Stomach smooth muscle (tissue), 2 donors: ENCODE measurements at regions not wholly inside any gene's neighbourhood (a gene's known extent, or its start where the extent isn't known, plus 50 kb on each side); places are given as distances from the start of the nearest gene placed in this dataset.
"Not testable (repeated sequence)": the region's sequence is repeated elsewhere in the genome, so short reads cannot be mapped to it uniquely, and the experiment has no call there.

Experiments
- H3K27ac ChIP-seq: one replicate; pipeline ENCODE4 v1.7.0; 2013; ENCODE audit warnings: mild to moderate bottlenecking, low read length, inconsistent platforms
- H3K27me3 ChIP-seq, 2 donors: one replicate each; pipeline ENCODE4 v1.7.0; 2013; ENCODE audit warnings: low read length in 2 of 2; ENCODE audit not compliant: insufficient read depth in 2 of 2, control insufficient read depth in 1 of 2
- H3K36me3 ChIP-seq, 2 donors: one replicate each; pipeline ENCODE4 v1.7.0; 2013; ENCODE audit warnings: low read length in 2 of 2; ENCODE audit not compliant: control insufficient read depth in 2 of 2, insufficient read depth in 2 of 2
- H3K4me1 ChIP-seq: one replicate; pipeline ENCODE4 v1.7.0; 2013; ENCODE audit warnings: low read length; ENCODE audit not compliant: control insufficient read depth, insufficient read depth
- H3K4me3 ChIP-seq, 2 donors: one replicate each; pipeline ENCODE4 v1.7.0; 2013; ENCODE audit warnings: low read length in 2 of 2
- H3K9ac ChIP-seq, 2 donors: one replicate each; pipeline ENCODE4 v1.7.0; 2013; ENCODE audit warnings: low read length in 2 of 2, mild to moderate bottlenecking in 1 of 2
- H3K9me3 ChIP-seq, 2 donors: one replicate each; pipeline ENCODE4 v1.7.0; 2013; ENCODE audit warnings: low read length in 2 of 2; ENCODE audit not compliant: control insufficient read depth in 2 of 2
- donor health status: healthy.
- donor health status: Pancreatic carcinoma.

DNA sequence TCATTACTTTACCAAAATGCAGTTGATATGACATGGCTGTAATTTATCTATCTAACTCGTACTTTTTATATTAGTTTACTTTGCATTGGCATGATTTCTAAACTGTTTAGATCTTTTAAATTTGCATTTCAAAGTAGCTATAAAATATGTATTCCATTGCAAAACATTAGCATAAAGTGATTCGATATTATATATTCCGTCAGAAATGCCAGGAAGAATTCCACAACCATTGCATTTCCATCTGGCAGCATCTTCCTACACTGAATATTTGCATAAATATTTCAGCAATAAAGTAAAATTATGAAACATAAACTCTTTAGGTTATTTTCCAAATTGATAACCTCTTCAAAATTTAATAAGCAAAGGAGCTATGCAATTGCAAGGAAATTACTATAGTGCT, 546.6 kb downstream of the MFSD1 start:
- Histone ChIP-seq H3K4me3 (no peak overlapping the region), H3K27me3 (no peaks in the 10 kb centered on the region)

DNA sequence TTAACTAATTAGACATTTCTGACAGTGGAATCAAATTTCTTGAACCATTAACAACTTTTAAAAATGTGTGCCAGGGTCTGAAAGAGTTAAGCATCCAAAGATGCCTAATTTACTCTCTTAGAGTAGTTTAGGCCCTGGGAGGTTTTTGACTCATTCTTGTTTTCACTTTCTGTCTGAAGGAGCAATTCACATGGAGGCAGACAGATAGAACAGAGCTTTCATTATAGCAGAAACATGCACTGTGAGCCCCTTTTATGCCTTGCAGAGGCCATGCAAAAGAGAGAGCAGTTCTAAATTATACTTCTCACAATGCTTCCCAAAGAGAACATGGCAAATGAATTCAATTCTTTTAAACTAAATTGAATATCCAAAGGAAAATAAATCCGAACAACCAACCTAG, 554.8 kb downstream of the MFSD1 start:
- no peak overlapping the region for H3K27ac ChIP-seq
- no peaks in the 10 kb centered on the region for H3K36me3 ChIP-seq

More for the DNA sequence above, 546.6 kb downstream of the MFSD1 start:
- Histone ChIP-seq H3K9me3 (no peaks in the 10 kb centered on the region), H3K4me1 (no peaks in the 10 kb centered on the region), H3K9ac (no peak overlapping the region), H3K36me3 (no peaks in the 10 kb centered on the region), H3K27ac (no peak overlapping the region)

DNA sequence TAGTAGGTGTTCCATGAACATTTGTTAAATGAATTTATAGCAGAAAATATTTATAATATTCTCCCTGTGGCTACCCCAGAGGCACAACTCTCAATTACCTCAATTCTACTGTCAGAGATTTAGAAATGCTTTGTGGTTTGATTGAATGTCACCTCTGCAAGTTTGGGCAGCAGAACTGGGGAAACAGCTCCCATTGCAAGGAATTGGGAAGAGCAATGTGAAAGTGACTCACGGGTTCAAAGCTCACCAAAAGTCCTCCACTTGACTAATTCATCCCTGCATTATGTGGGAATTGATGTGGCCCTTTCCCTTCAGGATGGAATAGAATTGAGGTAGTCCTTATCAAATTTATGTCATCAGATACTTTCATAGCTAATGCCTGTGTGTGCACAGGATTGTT, 562.7 kb downstream of the MFSD1 start:
- H3K4me1 ChIP-seq: no peaks in the 10 kb centered on the region

More for the DNA sequence above, 554.8 kb downstream of the MFSD1 start:
- Histone ChIP-seq H3K9ac (no peak overlapping the region), H3K27me3 (no peaks in the 10 kb centered on the region), H3K9me3 (no peaks in the 10 kb centered on the region), H3K4me3 (no peak overlapping the region), H3K4me1 (no peaks in the 10 kb centered on the region)

DNA sequence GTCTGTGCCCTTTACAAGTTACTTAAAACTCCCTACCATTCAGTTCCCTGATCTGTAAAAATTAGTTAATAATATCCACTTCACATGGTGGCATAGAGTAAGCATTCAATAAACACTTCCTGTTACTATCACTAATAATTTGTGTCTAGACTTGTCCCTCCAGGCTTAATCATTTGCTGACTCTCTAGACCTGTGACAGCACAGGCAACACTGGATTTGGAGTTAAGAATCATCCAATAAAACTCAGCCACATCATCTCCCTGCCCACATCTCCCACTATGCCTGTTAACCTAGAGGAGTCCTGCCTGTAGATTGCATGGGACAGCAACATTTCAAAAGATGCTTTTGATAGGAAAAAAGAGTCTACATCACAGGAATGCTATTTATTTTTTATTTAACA, 564.6 kb downstream of the MFSD1 start:
- no peaks in the 10 kb centered on the region for H3K36me3 ChIP-seq
- H3K9me3 ChIP-seq: peaks cover 0 to 5% of the 10 kb centered on the region in 2 donors
- no peaks in the 10 kb centered on the region for H3K27me3 ChIP-seq
- H3K27ac ChIP-seq: no peak overlapping the region
- no peaks in the 10 kb centered on the region for H3K4me1 ChIP-seq
- no peak overlapping the region for H3K4me3 ChIP-seq
- H3K9ac ChIP-seq: no peak overlapping the region

More for the DNA sequence above, 562.7 kb downstream of the MFSD1 start:
- no peak overlapping the region for H3K9ac ChIP-seq
- H3K9me3 ChIP-seq: no peaks in the 10 kb centered on the region
- no peak overlapping the region for H3K4me3 ChIP-seq
- no peaks in the 10 kb centered on the region for H3K27me3 ChIP-seq
- no peak overlapping the region for H3K27ac ChIP-seq
- no peaks in the 10 kb centered on the region for H3K36me3 ChIP-seq

DNA sequence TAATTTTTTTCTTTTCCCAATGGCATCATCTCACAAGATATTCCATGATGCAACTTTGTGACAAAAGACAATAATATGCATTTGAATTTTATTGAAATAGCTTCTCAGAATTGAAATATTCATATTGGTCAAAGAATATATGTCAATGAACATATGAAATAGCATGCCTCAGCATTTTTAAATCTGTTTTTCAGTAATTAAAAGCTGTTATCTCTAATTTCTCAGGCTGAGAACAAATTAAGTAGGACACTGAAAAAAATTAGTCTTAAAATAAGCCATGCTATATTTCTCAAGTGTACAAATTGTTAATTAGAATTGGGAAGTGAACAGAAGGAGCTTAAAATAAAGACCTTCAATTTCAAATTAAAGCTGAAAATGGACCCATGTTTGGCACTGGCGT, 570.1 kb downstream of the MFSD1 start:
- no peak overlapping the region for H3K4me3 ChIP-seq
- no peaks in the 10 kb centered on the region for H3K4me1 ChIP-seq
- H3K9ac ChIP-seq: no peak overlapping the region
- no peaks in the 10 kb centered on the region for H3K36me3 ChIP-seq
- H3K27ac ChIP-seq: no peak overlapping the region
- H3K27me3 ChIP-seq: no peaks in the 10 kb centered on the region
- peaks cover 0 to 5% of the 10 kb centered on the region in 2 donors for H3K9me3 ChIP-seq

DNA sequence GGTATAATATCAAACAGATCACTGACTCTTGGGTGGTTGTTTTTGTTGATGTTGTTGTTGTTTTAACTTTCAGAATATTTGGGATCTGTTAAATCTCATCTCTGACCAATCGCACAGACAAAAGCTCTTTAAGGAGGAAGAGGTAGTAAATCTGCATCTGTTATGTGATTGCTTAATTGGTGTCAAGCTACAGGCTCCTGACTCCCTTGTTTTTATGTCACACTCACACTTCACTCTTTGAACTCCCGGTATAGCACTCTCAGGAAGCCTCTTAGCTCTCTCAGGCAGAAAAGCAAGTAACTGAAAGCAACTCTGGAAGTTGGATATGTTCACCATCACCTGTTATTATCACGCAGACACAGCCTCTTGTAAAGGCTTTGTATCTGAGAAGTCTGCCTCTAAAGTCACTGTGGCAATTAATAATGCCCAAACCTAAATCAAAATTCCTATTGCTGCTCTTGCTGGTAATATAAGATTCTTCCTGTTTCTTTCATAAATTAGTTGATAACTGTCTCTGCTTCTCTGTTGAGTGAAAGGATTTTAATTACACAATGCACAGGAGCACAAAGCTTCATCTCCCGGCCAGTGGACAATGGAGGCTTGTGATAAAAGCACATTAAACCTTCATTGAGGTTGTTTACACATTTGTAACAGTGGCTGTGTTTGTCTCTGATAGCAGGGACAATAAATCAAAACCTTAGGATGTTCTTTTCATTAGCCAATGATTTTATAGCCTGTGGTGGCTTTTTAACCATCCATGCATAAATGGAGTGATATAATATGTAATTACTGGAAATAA, 576.7 kb downstream of the MFSD1 start:
- Histone ChIP-seq H3K36me3 (no peaks in the 10 kb centered on the region), H3K27me3 (no peaks in the 10 kb centered on the region), H3K4me1 (no peaks in the 10 kb centered on the region), H3K4me3 (no peak overlapping the region), H3K9me3 (no peaks in the 10 kb centered on the region), H3K27ac (no peak overlapping the region), H3K9ac (no peak overlapping the region)

DNA sequence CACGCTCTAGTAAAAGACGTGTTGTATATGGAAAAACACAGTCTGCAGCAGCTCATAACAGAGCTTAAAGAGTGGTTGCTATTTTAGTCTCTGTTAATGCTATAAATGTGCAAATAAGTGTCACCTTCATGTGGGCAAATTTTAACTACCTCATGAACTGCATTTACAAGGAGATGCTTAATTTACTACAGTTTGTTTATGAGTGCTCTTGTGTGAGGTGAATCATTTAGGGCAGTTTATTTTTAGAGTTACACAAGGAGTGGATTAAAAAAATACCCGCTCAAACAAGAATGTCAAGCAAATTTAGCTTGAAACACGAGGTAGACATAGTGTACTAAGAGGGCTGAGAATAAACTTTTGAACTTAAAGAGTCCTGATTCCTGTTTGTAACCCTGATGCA, 579.0 kb downstream of the MFSD1 start:
- Histone ChIP-seq H3K27ac (no peak overlapping the region), H3K9me3 (no peaks in the 10 kb centered on the region), H3K36me3 (no peaks in the 10 kb centered on the region), H3K27me3 (no peaks in the 10 kb centered on the region), H3K4me3 (no peak overlapping the region), H3K9ac (no peak overlapping the region), H3K4me1 (no peaks in the 10 kb centered on the region)

DNA sequence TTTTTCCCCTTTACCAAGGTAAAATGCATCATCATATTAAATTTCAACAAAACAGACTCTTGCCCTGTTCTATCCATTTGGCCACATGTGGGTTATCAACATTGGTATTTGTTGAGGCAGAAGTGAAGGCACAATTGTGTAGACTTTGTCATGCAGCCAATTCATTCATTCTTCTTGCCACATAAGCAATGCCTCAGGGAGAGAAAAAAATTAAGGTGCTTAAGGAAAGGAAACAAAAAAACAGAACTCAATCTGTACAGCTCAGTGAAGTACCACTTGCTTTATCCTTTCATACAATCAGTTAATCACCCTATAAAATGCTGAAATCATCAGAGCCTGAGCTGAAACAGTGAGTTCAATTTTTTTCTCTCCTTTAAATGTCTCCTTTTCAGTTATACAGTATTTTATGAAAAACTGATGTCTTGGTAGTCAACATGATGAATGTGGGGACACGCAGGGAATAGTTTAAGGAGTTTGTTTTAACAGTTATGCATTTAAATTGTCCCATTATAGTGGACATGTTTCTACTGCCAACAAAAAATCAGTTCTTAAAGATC, 588.9 kb downstream of the MFSD1 start:
- no peaks in the 10 kb centered on the region for H3K36me3 ChIP-seq
- no peaks in the 10 kb centered on the region for H3K27me3 ChIP-seq
- no peak overlapping the region for H3K4me3 ChIP-seq
- peaks cover 0 to 2% of the 10 kb centered on the region in 2 donors for H3K9me3 ChIP-seq
- no peak overlapping the region for H3K27ac ChIP-seq
- H3K9ac ChIP-seq: no peak overlapping the region
- H3K4me1 ChIP-seq: no peaks in the 10 kb centered on the region

DNA sequence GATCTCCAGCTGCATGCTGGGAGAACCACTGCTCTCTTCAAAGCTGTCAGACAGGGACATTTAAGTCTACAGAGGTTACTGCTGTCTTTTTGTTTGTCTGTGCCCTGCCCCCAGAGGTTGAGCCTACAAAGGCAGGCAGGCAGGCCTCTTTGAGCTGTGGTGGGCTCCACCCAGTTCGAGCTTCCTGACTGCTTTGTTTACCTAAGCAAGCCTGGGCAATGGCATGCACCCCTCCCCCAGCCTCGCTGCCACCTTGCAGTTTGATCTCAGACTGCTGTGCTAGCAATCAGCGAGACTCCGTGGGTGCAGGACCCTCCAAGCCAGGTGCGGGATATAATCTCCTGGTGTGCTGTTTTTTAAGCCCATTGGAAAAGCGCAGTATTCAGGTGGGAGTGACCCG, 591.0 kb upstream of the IL12A start:
- not testable (repeated sequence) for H3K9ac ChIP-seq, H3K9me3 ChIP-seq, H3K4me3 ChIP-seq, H3K36me3 ChIP-seq, H3K4me1 ChIP-seq, H3K27ac ChIP-seq, H3K27me3 ChIP-seq

DNA sequence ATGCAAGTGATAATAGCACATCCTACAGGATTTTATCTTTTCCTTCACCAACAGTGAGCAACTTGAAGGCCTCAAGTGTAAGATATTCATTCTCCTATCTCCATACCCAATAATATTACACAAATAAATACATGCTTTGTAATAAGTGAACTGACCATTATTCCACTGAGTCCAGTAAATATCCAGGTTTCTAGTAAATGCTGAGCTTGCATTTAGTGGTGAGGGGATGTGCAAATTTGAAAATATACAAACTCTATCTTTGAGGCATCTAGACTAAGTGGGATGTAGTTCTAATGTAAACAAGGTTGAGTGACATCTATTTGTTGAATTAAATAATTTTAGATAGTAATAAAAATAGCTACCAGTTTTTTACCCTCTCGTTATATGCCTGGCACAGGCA, 587.6 kb upstream of the IL12A start:
- H3K4me1 ChIP-seq: no peaks in the 10 kb centered on the region
- H3K27me3 ChIP-seq: no peaks in the 10 kb centered on the region
- H3K9me3 ChIP-seq: no peaks in the 10 kb centered on the region
- no peak overlapping the region for H3K27ac ChIP-seq
- no peak overlapping the region for H3K9ac ChIP-seq
- H3K4me3 ChIP-seq: no peak overlapping the region
- H3K36me3 ChIP-seq: no peaks in the 10 kb centered on the region

DNA sequence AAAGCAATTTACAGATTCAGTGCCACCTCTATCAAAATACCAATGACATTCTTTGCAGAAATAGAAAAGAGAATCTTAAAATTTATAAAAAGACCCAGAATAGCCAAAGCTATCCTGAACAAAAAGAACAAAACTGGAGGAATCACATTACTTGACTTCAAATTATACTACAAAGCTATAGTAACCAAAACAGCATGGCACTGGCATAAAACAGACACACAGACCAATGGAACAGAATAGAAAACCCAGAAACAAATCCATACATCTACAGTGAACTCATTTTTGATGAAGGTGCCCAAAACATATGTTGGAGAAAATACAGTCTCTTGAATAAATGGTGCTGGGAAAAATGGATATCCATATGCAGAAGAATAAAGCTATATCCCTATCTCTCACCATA, 578.9 kb upstream of the IL12A start:
- H3K27ac ChIP-seq, H3K4me3 ChIP-seq, H3K4me1 ChIP-seq, H3K27me3 ChIP-seq, H3K36me3 ChIP-seq, H3K9ac ChIP-seq, H3K9me3 ChIP-seq: not testable (repeated sequence)
